IPS-15b (cell line): ENCODE measurements at regions not wholly inside any gene's neighbourhood (a gene's known extent, or its start where the extent isn't known, plus 50 kb on each side); places are given as distances from the start of the nearest gene placed in this dataset.
"Not testable (repeated sequence)": the region's sequence is repeated elsewhere in the genome, so short reads cannot be mapped to it uniquely, and the experiment has no call there.

Experiments
- H3K27me3 ChIP-seq: one replicate; pipeline ENCODE4 v1.6.1; 2013; ENCODE audit warnings: low read length; ENCODE audit not compliant: control insufficient read depth, insufficient read depth
- H3K36me3 ChIP-seq: one replicate; pipeline ENCODE4 v1.6.1; 2013; ENCODE audit warnings: low read length; ENCODE audit not compliant: control insufficient read depth, insufficient read depth
- H3K4me1 ChIP-seq: one replicate; pipeline ENCODE4 v1.6.1; 2013; ENCODE audit warnings: mild to moderate bottlenecking, low read length; ENCODE audit not compliant: control insufficient read depth, insufficient read depth
- H3K4me3 ChIP-seq: one replicate; pipeline ENCODE4 v1.5.1; 2013; ENCODE audit warnings: low read depth, low read length
- H3K9ac ChIP-seq: one replicate; pipeline ENCODE4 v1.6.1; 2013; ENCODE audit warnings: low read depth, mild to moderate bottlenecking, low read length
- H3K9me3 ChIP-seq: one replicate; pipeline ENCODE4 v1.6.1; 2013; ENCODE audit warnings: mild to moderate bottlenecking, low read length; ENCODE audit not compliant: control insufficient read depth, insufficient read depth

- no peaks in the 10 kb centered on the region for H3K9me3 ChIP-seq
- no peaks in the 10 kb centered on the region for H3K4me1 ChIP-seq
- no peak overlapping the region for H3K9ac ChIP-seq
- no peaks in the 10 kb centered on the region for H3K27me3 ChIP-seq
- H3K36me3 ChIP-seq, result no peaks in the 10 kb centered on the region
- H3K4me3 ChIP-seq, result no peak overlapping the region
Observed at GRCh38 chr13:60661521-60661920, 264.5 kb downstream of the TDRD3 start.

GRCh38 chr13:60657586-60657985 lies 260.6 kb downstream of the TDRD3 start:
- not testable (repeated sequence) for H3K4me3 ChIP-seq, H3K9me3 ChIP-seq, H3K36me3 ChIP-seq, H3K4me1 ChIP-seq, H3K9ac ChIP-seq, H3K27me3 ChIP-seq

GRCh38 chr13:60655256-60655655 lies 258.2 kb downstream of the TDRD3 start:
- Histone ChIP-seq H3K4me3 (no peak overlapping the region), H3K27me3 (no peaks in the 10 kb centered on the region), H3K9ac (no peak overlapping the region), H3K4me1 (no peaks in the 10 kb centered on the region), H3K9me3 (no peaks in the 10 kb centered on the region), H3K36me3 (no peaks in the 10 kb centered on the region)

GRCh38 chr13:60654415-60654814 lies 257.4 kb downstream of the TDRD3 start:
- Histone ChIP-seq H3K9ac (no peak overlapping the region), H3K9me3 (no peaks in the 10 kb centered on the region), H3K4me3 (no peak overlapping the region), H3K4me1 (no peaks in the 10 kb centered on the region), H3K36me3 (no peaks in the 10 kb centered on the region), H3K27me3 (no peaks in the 10 kb centered on the region)

GRCh38 chr13:60647547-60647946 lies 250.5 kb downstream of the TDRD3 start:
- Histone ChIP-seq H3K36me3 (no peaks in the 10 kb centered on the region), H3K9me3 (no peaks in the 10 kb centered on the region), H3K27me3 (no peaks in the 10 kb centered on the region), H3K4me1 (peaks cover 9% of the 10 kb centered on the region), H3K9ac (no peak overlapping the region), H3K4me3 (no peak overlapping the region)

- H3K36me3 ChIP-seq, result no peaks in the 10 kb centered on the region
- H3K27me3 ChIP-seq, result no peaks in the 10 kb centered on the region
- H3K9ac ChIP-seq, result no peak overlapping the region
- no peak overlapping the region for H3K4me3 ChIP-seq
- no peaks in the 10 kb centered on the region for H3K9me3 ChIP-seq
- H3K4me1 ChIP-seq, result peaks cover 9% of the 10 kb centered on the region
Observed at GRCh38 chr13:60646620-60647019, 249.6 kb downstream of the TDRD3 start.

- Histone ChIP-seq H3K9ac (no peak overlapping the region), H3K9me3 (no peaks in the 10 kb centered on the region), H3K4me3 (no peak overlapping the region), H3K4me1 (peaks cover 9% of the 10 kb centered on the region), H3K27me3 (no peaks in the 10 kb centered on the region), H3K36me3 (no peaks in the 10 kb centered on the region)
Observed at GRCh38 chr13:60645676-60646075, 248.7 kb downstream of the TDRD3 start.

- Histone ChIP-seq H3K27me3 (no peaks in the 10 kb centered on the region), H3K36me3 (no peaks in the 10 kb centered on the region), H3K4me1 (peaks cover 4% of the 10 kb centered on the region), H3K9ac (no peak overlapping the region), H3K9me3 (no peaks in the 10 kb centered on the region), H3K4me3 (no peak overlapping the region)
Observed at GRCh38 chr13:60642552-60642951, 245.5 kb downstream of the TDRD3 start.

GRCh38 chr13:60629158-60629557 lies 232.1 kb downstream of the TDRD3 start:
- no peak overlapping the region for H3K9ac ChIP-seq
- no peaks in the 10 kb centered on the region for H3K27me3 ChIP-seq
- H3K9me3 ChIP-seq, result no peaks in the 10 kb centered on the region
- H3K36me3 ChIP-seq, result no peaks in the 10 kb centered on the region
- H3K4me1 ChIP-seq, result peaks cover 5% of the 10 kb centered on the region
- no peak overlapping the region for H3K4me3 ChIP-seq

- H3K9ac ChIP-seq, result no peak overlapping the region
- no peaks in the 10 kb centered on the region for H3K9me3 ChIP-seq
- H3K27me3 ChIP-seq, result no peaks in the 10 kb centered on the region
- H3K4me3 ChIP-seq, result no peak overlapping the region
- no peaks in the 10 kb centered on the region for H3K36me3 ChIP-seq
- peaks cover 5% of the 10 kb centered on the region for H3K4me1 ChIP-seq
Observed at GRCh38 chr13:60627071-60627686, 230.2 kb downstream of the TDRD3 start.
